ENCODE measurements at regions not wholly inside any gene's neighbourhood (a gene's known extent, or its start where the extent isn't known, plus 50 kb on each side); places are given as distances from the start of the nearest gene placed in this dataset.

DNA sequence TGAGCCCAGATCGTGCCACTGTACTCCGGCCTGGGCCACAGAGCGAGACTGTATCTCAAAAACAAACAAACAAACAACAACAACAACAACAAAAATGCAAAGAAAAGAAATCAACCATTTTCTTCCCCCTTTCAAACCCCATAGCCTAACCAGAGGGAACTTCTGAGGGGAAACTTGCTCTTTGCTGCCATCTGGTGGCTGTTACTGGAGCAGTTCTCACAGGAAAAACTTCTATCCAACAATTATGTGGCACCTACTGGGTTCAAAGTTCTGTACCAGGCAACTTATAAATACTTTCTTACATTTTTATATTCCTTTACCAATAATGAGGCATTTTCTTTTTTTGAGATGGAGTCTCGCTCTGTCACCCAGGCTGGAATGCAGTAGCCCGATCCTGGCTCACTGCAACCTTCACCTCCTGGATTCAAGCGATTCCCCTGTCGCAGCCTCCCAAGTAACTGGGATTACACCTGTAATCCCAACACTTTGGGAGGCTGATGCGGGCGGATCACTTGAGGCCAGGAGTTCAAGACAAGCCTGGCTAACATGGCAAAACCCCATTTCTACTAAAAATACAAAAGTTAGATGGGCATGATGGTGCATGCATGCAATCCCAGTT, 50.9 kb upstream of the BICDL1 start:
- TF ChIP-seq, protein P1, sequence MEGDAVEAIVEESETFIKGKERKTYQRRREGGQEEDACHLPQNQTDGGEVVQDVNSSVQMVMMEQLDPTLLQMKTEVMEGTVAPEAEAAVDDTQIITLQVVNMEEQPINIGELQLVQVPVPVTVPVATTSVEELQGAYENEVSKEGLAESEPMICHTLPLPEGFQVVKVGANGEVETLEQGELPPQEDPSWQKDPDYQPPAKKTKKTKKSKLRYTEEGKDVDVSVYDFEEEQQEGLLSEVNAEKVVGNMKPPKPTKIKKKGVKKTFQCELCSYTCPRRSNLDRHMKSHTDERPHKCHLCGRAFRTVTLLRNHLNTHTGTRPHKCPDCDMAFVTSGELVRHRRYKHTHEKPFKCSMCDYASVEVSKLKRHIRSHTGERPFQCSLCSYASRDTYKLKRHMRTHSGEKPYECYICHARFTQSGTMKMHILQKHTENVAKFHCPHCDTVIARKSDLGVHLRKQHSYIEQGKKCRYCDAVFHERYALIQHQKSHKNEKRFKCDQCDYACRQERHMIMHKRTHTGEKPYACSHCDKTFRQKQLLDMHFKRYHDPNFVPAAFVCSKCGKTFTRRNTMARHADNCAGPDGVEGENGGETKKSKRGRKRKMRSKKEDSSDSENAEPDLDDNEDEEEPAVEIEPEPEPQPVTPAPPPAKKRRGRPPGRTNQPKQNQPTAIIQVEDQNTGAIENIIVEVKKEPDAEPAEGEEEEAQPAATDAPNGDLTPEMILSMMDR (IDR thresholded peaks at IDR 0.05): peak; percentile 34 to 62 (median 56)
- no peak for TF ChIP-seq POLR2A (IDR thresholded peaks at IDR 0.05)

All from uterus (tissue), 2 donors.